ENCODE measurements at regions not wholly inside any gene's neighbourhood (a gene's known extent, or its start where the extent isn't known, plus 50 kb on each side); places are given as distances from the start of the nearest gene placed in this dataset.

GRCh38 chr16:82504836-82505235, 121.9 kb upstream of the CDH13 start:
- TF ChIP-seq CTCF (IDR thresholded peaks at IDR 0.05) (no peak), EZH2phosphoT487 (IDR thresholded peaks at IDR 0.05) (no peak), EZH2 (IDR thresholded peaks at IDR 0.05) (no peak)

Data from neural progenitor cell (in vitro differentiated cells).